NCI-H82 treated with DMSO at 0.1 percent for 48 hours (cell line): ENCODE measurements at regions not wholly inside any gene's neighbourhood (a gene's known extent, or its start where the extent isn't known, plus 50 kb on each side); places are given as distances from the start of the nearest gene placed in this dataset.
"Not testable (repeated sequence)": the region's sequence is repeated elsewhere in the genome, so short reads cannot be mapped to it uniquely, and the experiment has no call there.

Experiments used
- DNase-seq: peaks from one replicate; lab custom pipeline; 2025; ENCODE audit not compliant: unreplicated experiment; lab: John Stamatoyannopoulos, UW

- not testable (repeated sequence) for DNase-seq
These were observed 199.8 kb upstream of the PRSS16 start for GRCh38 chr6:27047725-27048124.

GRCh38 chr6:27049863-27050781 is 197.4 kb upstream of the PRSS16 start:
- peak; percentile 98 for DNase-seq

GRCh38 chr6:27052082-27052730 is 195.3 kb upstream of the PRSS16 start:
- DNase-seq = not testable (repeated sequence)

- no peak for DNase-seq
These were observed 194.8 kb upstream of the PRSS16 start for GRCh38 chr6:27052731-27053082.

- DNase-seq = no peak
These were observed 193.8 kb upstream of the PRSS16 start for GRCh38 chr6:27053738-27054137.

DNA sequence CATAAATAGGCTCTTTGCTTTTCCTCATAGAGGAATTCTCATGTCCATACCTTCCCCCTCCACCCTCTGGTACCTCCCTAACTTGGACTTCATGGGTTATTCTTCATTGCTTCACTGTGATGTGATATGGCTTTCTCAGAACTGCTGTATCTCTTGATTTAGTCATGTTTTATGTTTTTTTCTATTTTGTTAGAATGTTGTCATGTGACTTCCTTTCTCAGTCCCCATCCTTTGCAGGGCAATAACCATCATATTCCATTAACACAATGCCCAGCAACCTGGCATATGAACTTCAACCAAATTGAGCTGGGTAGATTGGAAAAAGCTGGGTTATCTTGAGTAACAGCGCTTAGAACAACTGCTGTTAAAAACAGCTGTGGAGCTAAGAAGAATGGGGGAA is 190.9 kb upstream of the PRSS16 start:
- no peak for DNase-seq

DNA sequence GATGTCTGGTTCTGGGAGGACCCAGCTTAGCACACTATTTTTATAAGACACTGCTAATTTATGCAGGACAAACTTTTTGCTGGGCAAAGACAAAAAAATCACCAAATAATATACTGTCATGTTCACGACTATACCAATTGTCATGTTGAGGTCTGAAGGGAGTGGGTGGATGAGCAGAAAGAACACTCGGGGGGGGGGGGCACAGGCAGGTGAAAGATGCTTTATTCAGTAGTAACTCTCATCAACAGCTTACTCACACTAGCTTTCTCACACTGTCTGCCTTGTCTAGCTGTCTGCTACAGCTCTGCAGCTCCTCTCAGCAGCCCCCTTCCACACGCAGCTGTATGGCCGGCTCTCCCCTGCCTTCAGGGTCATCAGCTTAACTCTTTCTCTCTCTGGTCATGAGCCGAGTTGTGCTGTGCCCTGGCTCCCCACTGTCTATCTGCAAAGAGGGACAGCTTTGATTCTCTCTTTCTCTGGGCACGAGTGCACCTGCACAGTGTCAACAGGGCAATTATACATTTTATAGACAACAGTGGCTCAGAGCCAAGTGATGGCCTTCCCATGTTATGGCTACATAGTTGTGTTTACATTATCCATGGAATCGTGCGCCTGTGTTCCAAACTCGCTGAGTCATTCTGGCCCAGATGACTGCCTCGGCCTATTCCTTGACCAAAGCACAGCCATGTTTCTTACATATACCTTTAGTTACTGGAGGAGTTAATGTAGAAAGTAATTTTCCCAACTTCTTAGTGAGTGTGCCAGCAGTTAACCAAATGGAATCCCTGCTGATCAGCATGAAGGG is 187.7 kb upstream of the PRSS16 start:
- no peak for DNase-seq

GRCh38 chr6:27061235-27061993 is 186.1 kb upstream of the PRSS16 start:
- DNase-seq = peak; percentile 69

- DNase-seq = no peak
These were observed 184.7 kb upstream of the PRSS16 start for GRCh38 chr6:27062755-27063154.

GRCh38 chr6:27065183-27065582 is 182.3 kb upstream of the PRSS16 start:
- DNase-seq = no peak

- DNase-seq = no peak
These were observed 181.1 kb upstream of the PRSS16 start for GRCh38 chr6:27066381-27066780.

- DNase-seq = no peak
These were observed 180.7 kb upstream of the PRSS16 start for GRCh38 chr6:27066802-27067201.

- DNase-seq = no peak
These were observed 174.1 kb upstream of the PRSS16 start for GRCh38 chr6:27073441-27073840.

DNA sequence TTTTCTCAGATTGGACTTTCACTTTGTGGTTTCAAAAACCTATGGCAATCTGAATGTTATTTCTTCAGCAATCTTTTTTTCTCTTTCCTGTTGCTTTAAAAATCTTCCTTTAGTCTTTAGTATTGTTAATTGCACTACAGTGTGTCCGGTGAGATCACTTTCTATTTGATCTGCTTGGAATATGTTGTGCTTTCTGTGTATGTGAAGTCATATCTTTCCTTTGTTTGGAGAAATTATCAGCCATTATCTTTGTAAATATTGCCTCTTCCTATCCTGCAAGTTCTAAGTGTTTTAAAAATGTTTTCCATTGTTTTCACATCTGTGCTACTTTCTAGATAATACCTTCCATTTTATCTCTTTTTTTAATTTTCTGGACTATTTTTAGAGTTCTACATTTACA is 171.4 kb upstream of the PRSS16 start:
- DNase-seq = no peak

DNA sequence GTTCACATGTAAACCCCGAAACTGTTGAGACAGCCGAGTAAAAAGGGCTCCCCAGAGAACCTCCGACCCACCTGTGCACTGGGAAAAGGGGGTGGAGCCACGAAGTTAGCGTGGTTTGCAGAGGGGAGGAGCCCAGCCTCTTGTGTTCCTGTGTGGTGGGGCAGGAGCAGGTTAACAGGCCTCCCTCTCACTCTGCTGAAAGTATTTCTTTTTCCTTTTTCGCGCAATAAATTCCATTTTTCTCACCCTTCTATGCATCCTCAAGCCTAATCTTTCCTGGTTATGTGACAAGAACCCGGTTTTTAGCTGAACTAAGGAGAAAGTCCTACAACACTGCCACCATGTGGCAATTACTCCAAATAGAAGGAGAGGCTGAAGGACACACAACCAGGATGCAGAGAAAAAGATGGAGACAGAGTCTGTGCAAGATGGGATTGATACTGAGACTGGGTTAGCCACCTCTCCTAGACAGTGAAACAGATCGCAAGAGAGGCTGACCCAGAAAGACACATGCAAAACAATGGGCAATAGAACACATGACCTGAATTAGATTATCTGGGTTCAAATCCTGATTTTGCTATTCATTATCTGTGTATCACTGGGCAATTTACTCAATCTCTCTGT is 168.7 kb upstream of the PRSS16 start:
- peak; percentile 54 for DNase-seq

DNA sequence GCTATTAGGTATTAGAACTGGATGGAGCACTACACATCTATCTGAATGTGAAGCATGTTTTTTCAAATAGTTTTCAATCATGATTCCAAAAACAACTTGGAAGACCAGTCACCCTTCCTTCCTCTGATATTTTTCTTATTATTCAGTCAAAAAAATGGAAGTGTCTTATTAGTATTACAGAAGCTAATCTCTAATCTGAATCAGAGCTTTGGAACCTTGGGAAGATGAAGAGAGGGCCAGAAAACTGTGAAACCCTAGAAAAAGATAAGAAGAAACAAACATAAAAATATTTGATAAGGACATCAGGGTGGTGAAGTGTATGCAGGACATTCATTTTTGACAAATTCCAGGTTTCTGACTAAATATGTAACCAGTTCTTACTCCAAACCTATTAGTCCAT is 166.3 kb upstream of the PRSS16 start:
- DNase-seq = no peak

DNA sequence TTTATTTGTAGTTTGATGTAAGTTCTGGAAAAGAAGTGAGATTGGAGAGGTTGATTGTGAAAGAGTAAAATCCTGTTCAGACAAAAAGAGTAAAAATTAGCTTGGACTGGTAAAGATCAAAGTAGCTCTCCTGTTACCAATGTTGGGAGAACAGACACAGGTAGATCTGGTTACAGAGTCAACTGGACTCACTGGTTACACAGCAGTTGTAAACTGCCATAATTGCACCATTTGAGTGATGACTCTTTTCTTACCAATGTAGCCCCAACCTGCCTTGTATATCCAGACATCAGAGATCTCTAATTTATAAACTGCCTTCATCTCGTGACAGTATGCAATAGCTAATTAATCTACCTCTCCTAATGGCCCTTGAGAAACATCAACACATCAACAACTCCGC is 165.6 kb upstream of the PRSS16 start:
- no peak for DNase-seq

- DNase-seq = no peak
These were observed 159.4 kb upstream of the PRSS16 start for GRCh38 chr6:27088068-27088467.

DNA sequence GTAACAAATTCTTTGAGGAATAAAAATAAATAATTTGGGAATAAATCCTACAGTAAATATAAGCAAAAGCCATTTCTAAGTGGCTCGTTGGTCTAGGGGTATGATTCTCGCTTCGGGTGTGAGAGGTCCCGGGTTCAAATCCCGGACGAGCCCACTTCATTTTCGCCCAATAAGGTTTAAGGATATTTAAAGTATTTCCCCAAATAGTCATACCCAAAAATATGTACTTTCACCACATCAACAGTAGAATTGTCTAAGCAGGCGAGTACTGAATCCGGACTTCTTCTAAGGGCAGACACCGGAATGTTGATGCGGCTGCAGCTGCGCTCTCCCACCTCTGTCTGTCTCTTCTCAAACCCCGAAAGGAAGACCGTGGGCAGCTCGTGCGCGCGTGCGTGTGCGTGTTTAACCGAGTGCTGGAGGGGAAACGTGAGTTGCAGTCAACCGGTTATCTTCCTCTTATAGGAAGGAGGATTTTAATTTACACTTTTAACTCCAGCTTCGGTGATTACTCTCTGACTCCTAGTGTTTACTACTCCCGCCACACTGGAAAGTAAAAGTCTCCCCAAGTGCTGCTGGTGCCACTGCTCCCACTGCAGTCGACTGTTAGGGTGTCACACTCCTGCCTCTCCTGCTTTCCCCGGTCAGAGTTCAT is 155.7 kb upstream of the PRSS16 start:
- DNase-seq = no peak

DNA sequence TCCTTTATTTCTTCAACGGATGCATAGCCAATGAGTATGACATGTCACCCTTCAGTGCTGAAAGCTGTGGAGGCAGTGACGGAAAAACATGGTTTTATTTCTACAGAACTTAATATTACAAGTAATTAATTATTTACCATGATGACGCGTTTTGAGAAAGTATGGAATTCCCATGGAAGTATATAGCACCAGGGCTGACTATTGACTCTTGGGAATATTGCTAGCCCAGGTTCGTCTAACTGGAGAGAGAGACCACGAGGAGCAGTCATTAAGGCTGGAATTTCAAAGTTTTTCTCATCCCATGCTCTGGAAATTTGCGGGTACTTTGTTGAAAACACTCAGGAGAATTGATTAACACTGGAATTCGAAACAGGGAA is 155.2 kb upstream of the PRSS16 start:
- DNase-seq = no peak
